GM18520 (cell line): ENCODE measurements at regions not wholly inside any gene's neighbourhood (a gene's known extent, or its start where the extent isn't known, plus 50 kb on each side); places are given as distances from the start of the nearest gene placed in this dataset.
"Not testable (repeated sequence)": the region's sequence is repeated elsewhere in the genome, so short reads cannot be mapped to it uniquely, and the experiment has no call there.

ENCODE experiments used
- ATAC-seq: cut with Tn5 transposase; IDR thresholded peaks from one replicate; pipeline ENCODE4 v1.9.1; 2021; ENCODE audit not compliant: unreplicated experiment

GRCh38 chr6:9136141-9136822 is 700.9 kb upstream of the SLC35B3 start:
- no peak for ATAC-seq

- no peak for ATAC-seq
These were observed 696.3 kb upstream of the SLC35B3 start for GRCh38 chr6:9131616-9132015.

- no peak for ATAC-seq
These were observed 695.9 kb upstream of the SLC35B3 start for GRCh38 chr6:9131201-9131600.

DNA sequence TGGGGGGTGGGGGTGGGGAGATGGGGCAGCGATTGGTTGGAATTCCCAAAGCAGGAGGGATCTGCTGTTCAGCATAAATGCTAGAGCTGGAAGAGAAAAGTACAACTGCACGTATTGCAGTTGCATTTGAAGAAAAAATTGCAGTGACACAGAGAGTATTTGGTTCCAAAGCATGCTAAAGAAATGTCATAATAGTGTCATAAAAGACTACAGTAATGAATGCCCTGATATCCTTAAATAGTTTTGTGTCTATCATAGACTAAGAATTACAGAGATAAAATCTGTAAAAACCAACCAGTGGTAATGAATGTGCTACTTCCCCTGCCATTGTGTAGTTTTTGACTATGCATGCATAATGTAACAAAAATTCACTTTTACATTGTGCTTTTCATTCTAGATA is 693.6 kb upstream of the SLC35B3 start:
- no peak for ATAC-seq

GRCh38 chr6:9126878-9127560 is 691.7 kb upstream of the SLC35B3 start:
- ATAC-seq: no peak

DNA sequence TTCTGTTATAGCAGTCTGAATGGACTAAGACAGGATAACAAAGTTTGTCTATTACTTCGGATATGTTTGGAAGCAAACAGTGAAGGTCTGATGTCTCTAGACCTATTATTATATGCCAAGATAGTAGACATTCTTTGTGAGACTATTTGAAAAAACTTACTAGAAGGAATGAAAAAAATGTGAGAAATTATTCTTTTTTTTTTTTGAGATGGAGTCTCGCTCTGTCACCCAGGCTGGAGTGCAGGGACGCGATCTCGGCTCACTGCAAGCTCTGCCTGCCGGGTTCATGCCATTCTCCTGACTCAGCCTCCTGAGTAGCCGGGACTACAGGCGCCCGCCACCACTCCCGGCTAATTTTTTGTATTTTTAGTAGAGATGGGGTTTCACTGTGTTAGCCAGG is 690.7 kb upstream of the SLC35B3 start:
- ATAC-seq: not testable (repeated sequence)

- no peak for ATAC-seq
These were observed 686.2 kb upstream of the SLC35B3 start for GRCh38 chr6:9121549-9121948.

- no peak for ATAC-seq
These were observed 680.7 kb upstream of the SLC35B3 start for GRCh38 chr6:9116026-9116425.

GRCh38 chr6:9112544-9112943 is 677.2 kb upstream of the SLC35B3 start:
- no peak for ATAC-seq

GRCh38 chr6:9103876-9104521 is 668.7 kb upstream of the SLC35B3 start:
- ATAC-seq: no peak

DNA sequence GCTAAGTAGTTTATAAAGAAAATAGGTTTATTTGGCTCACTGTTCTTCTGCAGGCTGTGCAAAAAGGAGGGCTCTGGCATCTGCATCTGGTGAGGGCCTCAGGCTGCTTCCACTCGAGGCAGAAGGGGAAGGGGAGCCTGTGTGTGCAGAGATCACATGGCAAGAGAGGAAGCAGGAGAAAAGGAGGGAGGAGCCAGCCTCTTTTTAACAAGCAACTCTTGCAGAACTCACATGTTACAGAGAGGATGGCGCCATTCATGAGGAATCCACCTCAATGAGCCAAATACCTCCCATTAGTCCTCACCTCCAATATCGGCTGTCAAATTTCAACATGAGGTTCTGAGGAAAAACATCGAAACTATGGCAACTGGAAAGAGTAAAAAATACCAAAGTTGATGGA is 666.6 kb upstream of the SLC35B3 start:
- no peak for ATAC-seq

GRCh38 chr6:9100869-9101580 is 665.7 kb upstream of the SLC35B3 start:
- no peak for ATAC-seq

DNA sequence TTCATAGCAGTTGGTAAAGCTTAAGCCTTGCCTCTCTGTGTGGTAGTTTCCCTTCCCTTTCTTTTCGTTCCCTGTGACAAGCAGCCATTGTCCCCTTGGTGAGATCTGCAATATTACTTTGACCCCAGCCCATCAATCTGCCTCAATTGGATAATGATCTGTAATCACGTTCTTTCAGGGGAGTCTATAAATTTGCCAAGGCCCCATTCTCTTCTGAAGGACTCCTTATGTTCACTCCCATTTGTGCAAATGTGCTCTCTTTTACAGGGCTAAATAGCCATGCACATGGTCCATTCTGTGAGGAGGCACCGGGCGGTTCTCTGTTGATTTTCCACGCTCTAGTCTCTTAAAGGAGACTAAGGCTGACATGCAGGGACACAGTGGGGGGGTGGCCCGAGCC is 660.4 kb upstream of the SLC35B3 start:
- ATAC-seq: no peak

DNA sequence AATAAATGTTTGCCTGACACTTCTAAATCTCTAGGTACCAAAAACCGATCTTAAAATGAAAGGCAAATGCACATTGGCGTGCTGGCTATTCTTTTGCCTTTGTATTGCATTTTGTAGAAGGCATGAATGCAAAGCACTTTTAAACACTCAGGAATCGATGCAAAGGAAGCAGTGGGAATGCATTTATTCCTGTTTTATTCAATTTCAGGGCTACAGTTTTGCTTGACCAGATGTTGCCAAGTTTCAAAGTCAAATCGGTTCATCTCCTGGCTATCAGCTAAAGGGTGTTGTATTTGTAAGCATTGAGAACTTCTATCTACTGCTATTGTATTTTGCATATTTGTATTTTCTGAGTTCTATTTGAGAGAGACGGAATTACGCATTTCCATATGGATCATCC is 659.8 kb upstream of the SLC35B3 start:
- ATAC-seq: no peak

DNA sequence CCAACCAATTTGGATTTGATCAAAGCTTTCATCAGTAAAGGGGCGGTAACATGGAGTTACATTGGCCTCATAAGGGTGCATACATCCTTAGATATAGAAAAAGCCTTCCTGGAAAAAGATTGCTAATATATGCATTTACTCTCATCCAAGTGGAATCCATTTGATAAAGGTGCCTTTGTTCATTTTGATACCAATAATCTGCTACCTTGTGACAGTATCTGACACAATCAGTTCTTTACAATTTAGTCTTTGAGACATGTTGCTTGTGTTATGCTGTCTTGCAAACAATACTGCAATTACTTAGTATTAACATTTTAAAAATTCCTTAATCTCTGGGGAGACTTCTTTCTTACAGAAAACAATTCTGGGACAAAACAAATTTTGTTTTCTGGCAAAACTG is 654.4 kb upstream of the SLC35B3 start:
- no peak for ATAC-seq

GRCh38 chr6:9087470-9087869 is 652.1 kb upstream of the SLC35B3 start:
- ATAC-seq: no peak

- ATAC-seq: no peak
These were observed 651.0 kb upstream of the SLC35B3 start for GRCh38 chr6:9086331-9086730.

GRCh38 chr6:9085709-9086070 is 650.3 kb upstream of the SLC35B3 start:
- ATAC-seq: no peak

- ATAC-seq: no peak
These were observed 649.8 kb upstream of the SLC35B3 start for GRCh38 chr6:9085054-9085708.

DNA sequence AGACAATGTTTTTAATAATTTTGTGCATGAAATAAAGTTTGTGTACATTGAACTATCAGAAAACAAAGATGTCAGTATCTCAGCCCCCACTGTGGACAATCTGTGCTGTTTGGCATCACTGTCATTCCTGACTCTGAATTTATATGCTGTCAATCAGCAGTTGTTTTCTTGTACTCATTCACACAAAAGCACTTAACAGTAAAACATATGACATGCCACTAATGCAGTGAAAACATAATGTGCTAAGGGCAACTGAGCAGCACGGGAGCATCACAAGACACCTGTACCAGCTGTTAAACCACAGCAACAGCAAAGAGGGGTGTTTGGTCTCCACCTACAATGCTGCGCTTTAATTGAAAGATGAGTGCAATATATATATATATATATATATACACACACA is 647.8 kb upstream of the SLC35B3 start:
- ATAC-seq: no peak

DNA sequence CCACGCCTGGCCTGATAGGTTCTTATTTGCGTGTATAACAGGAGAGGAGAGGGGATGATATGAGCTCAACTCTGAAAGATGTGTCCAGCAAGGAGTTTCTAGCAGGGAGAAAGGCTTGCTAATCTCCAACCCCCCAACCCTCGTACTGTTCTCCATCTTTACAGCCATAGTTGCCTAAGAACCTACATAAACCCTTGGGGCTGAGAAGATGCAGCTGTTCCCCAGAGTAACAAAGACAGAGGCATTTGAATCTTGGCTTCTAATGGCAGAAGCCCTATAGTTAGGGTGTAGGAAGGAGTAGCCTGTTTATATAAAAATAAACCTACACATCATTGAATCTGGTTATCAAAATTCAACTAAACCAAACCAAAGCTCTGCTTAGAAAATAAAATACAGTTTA is 631.4 kb upstream of the SLC35B3 start:
- ATAC-seq: no peak
